Pancreas (tissue), 10 donors: ENCODE measurements at regions not wholly inside any gene's neighbourhood (a gene's known extent, or its start where the extent isn't known, plus 50 kb on each side); places are given as distances from the start of the nearest gene placed in this dataset.

Experiments used
- ATAC-seq, 4 donors: fragments of 200-7000 bp; cut with Tn5 transposase; one replicate each; pipeline versions ENCODE4 v1.8.0 to v1.9.1; 2020; ENCODE audit warnings: mild to moderate bottlenecking in 4 of 4, moderate library complexity in 4 of 4
- DNase-seq, 6 donors: peaks; one replicate each; pipeline ENCODE4 v3.0.0-alpha.2; 2020
- FAIRE-seq: peaks from 2 replicates; lab custom pipeline; 2012; peaks lifted over from hg19 to GRCh38; lab: Jason Lieb, UNC
- H3K27ac ChIP-seq, 4 donors: fragments of 200-600 bp; sonication (generic); 1 replicate in 3 of 4; 2 replicates in 1 of 4; pipeline versions ENCODE4 v1.5.0 to v1.8.0; 2020
- H3K27me3 ChIP-seq, 4 donors: fragments of 200-600 bp; one replicate each; pipeline ENCODE4 v1.8.0; 2021
- H3K36me3 ChIP-seq, 3 donors: fragments of 200-600 bp; sonication (generic) in 1 of 3; one replicate each; pipeline versions ENCODE4 v1.5.0 to v1.8.0; 2020 to 2021
- H3K4me1 ChIP-seq, 3 donors: fragments of 200-600 bp; one replicate each; pipeline ENCODE4 v1.8.0; 2021
- H3K4me3 ChIP-seq, 4 donors: fragments of 200-600 bp; sonication (generic) in 2 of 4; one replicate each; pipeline versions ENCODE4 v1.5.0 to v1.8.0; 2020 to 2021
- H3K9me3 ChIP-seq, 4 donors: fragments of 200-600 bp; one replicate each; pipeline ENCODE4 v1.8.0; 2021
- CTCF ChIP-seq, 4 donors: fragments of 200-600 bp; sonication (generic) in 3 of 4; IDR thresholded peaks; one replicate each; pipeline versions ENCODE4 v1.5.0 to v1.8.0; 2021; ENCODE audit warnings: antibody characterized with exemption in 4 of 4
- WGBS, 2 donors: extraction: QIAGEN DNeasy Blood & Tissue Kit; methylation state at CpG; one replicate each; pipeline ENCODE4 v1.1.7; 2013; 5-methylcytosine and 5-hydroxymethylcytosine counted together
- intact Hi-C, 3 donors: fragments of 100-400 bp; cut with DNase I; formaldehyde crosslinking; loops; one replicate each; pipeline versions ENCODE4 v1.11.1 to v1.14.2; 2022
- donor health status: healthy with polysubstance abuse.
- donor health status: DM: no; HTN: no; CAD: no; lungs with moderate emphysema.
- donor health status: DM: no; HTN: no; CAD: no.
- donor health status: control.
- donor health status: control.
- donor health status: Bipolar disorder and iron deficiency.
- donor health status: DM: yes; HTN: yes; CAD: no.
- donor health status: DM: no; HTN: no; CAD: no.
- donor health status: DM: no; HTN: no; CAD: no.
- donor health status: DM: yes; HTN: yes; CAD: no.

GRCh38 chr5:117027384-117027783 lies 452.8 kb upstream of the SEMA6A start:
- FAIRE-seq (no peak), ATAC-seq (no peak), DNase-seq (no peak)
- 87 to 95% methylated on average over 2 of the region's 2 CpGs for WGBS, 2 donors
- Histone ChIP-seq H3K4me1 (no peaks in the 10 kb centered on the region), H3K27ac (no peak overlapping the region), H3K4me3 (no peak overlapping the region), H3K27me3 (no peaks in the 10 kb centered on the region), H3K9me3 (no peaks in the 10 kb centered on the region), H3K36me3 (no peaks in the 10 kb centered on the region)
- TF ChIP-seq CTCF (IDR thresholded peaks at IDR 0.05): no peak
- intact Hi-C loops: no loop called here

DNA sequence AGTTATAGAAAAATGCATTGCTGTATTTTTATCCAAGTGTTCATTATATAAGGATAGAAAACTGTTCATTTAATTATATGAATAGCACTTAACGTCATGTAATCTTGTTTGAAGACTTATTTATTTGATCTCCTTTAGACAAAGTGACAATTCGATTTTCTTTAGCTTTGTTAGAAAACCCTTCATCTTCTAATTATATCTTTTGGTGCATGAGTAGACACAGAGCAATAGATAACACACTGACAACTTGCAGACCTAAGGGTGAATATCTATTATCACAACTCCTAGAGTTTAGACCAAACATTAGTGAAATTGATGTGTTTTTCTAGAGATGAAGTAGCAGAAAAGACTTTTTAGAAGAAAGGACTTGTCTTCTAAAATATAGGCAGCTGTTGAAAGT lies 446.4 kb upstream of the SEMA6A start:
- TF ChIP-seq CTCF (IDR thresholded peaks at IDR 0.05): no peak
- Histone ChIP-seq H3K9me3 (no peaks in the 10 kb centered on the region), H3K4me3 (no peak overlapping the region), H3K27me3 (no peaks in the 10 kb centered on the region), H3K36me3 (no peaks in the 10 kb centered on the region), H3K4me1 (no peaks in the 10 kb centered on the region), H3K27ac (no peak overlapping the region)
- 38 to 47% methylated on average over 2 of the region's 2 CpGs for WGBS, 2 donors
- intact Hi-C loops: no loop called here
- FAIRE-seq (no peak), DNase-seq (no peak), ATAC-seq (no peak)

DNA sequence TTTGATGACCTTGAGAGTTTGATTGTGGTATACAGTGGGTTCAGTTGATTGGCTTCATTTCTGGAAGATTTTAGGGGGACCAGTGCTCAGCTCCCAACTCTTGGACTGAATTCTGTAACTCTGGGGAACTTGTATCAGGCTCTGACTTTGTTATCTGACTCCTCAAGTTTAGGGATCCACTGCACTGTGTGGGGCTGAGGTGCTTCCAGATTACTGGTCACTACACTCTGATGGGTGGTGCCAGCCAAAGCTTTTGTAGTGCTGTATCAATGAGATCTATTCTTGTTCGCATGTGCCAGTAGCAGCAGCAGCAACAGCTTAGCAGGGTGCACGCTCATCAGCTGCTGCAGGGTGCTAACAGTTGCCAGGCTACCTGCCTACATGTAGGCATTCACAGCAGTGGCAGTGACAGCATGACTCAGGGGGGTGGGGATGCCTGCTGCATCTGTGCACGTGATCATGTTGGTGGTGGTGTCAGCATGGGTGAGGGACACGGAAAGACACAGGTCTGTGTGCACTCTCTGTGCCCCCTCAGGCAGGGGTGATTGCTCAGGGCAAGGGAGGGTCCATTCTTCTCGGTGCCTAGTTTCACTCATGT lies 438.8 kb upstream of the SEMA6A start:
- Histone ChIP-seq H3K4me1 (no peaks in the 10 kb centered on the region), H3K27me3 (no peaks in the 10 kb centered on the region), H3K9me3 (no peaks in the 10 kb centered on the region), H3K27ac (no peak overlapping the region), H3K4me3 (no peak overlapping the region), H3K36me3 (no peaks in the 10 kb centered on the region)
- intact Hi-C loops: no loop called here
- TF ChIP-seq CTCF (IDR thresholded peaks at IDR 0.05): no peak
- DNase-seq: peak in 1 of 6 donors; percentile 26
- WGBS, 2 donors: 51 to 55% methylated on average over 5 of the region's 5 CpGs
- peak in 2 of 4 donors; percentile 26 to 32 for ATAC-seq
- FAIRE-seq: no peak

GRCh38 chr5:117010574-117010973 lies 436.0 kb upstream of the SEMA6A start:
- no peak for TF ChIP-seq CTCF (IDR thresholded peaks at IDR 0.05)
- FAIRE-seq: no peak
- H3K4me1 ChIP-seq: no peaks in the 10 kb centered on the region
- WGBS, 2 donors: 63 to 80% methylated on average over 2 of the region's 2 CpGs
- intact Hi-C loops: no loop called here
- H3K27me3 ChIP-seq: no peaks in the 10 kb centered on the region
- H3K4me3 ChIP-seq: no peak overlapping the region
- DNase-seq: no peak
- H3K36me3 ChIP-seq: no peaks in the 10 kb centered on the region
- ATAC-seq: no peak
- H3K9me3 ChIP-seq: no peaks in the 10 kb centered on the region
- H3K27ac ChIP-seq: no peak overlapping the region

DNA sequence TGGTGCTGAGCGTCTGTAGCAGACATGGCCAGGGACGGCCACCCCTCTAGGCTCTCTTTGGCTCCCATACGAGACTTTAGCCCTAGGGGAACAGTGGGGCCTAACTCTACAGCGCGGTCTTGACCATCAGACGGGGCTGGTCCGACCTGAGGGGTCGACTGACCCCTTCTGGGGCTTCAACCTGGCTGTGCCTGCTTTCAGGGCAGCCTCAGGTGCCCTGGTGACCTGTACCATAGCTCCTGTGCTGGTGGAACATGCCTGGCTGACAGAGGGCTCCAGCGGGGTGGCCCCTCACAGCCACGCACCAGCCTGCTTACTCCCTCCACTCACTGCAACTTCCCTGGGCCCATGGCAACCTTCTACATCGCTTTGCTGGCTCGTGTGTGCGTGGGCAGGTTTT lies 423.4 kb upstream of the SEMA6A start:
- Histone ChIP-seq H3K4me3 (no peak overlapping the region), H3K4me1 (no peaks in the 10 kb centered on the region), H3K27ac (no peak overlapping the region), H3K36me3 (no peaks in the 10 kb centered on the region), H3K27me3 (no peaks in the 10 kb centered on the region), H3K9me3 (no peaks in the 10 kb centered on the region)
- 75 to 78% methylated on average over 13 of the region's 13 CpGs for WGBS, 2 donors
- ATAC-seq (no peak), FAIRE-seq (no peak), DNase-seq (no peak)
- intact Hi-C loops: no loop called here
- no peak for TF ChIP-seq CTCF (IDR thresholded peaks at IDR 0.05)
